ENCODE measurements at regions not wholly inside any gene's neighbourhood (a gene's known extent, or its start where the extent isn't known, plus 50 kb on each side); places are given as distances from the start of the nearest gene placed in this dataset.

DNA sequence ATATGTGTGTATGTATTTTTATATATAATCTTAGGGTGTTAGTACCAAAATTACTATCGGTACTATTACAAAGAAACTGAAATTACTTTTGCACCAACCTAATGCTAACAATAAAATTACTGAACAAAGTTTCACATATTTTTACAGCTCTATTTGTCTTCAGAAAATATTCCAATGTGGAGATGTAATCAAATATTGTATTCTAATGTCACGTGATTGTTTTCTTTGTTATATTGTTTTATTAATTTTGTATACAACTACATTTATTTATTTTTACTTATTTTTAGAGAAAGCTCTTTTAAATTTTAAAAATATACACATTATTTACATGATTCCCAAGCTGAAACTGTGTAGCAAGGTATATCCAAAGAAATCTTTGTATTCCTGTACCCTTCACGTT, 227.1 kb upstream of the KLF12 start:
- TF ChIP-seq, protein P1, sequence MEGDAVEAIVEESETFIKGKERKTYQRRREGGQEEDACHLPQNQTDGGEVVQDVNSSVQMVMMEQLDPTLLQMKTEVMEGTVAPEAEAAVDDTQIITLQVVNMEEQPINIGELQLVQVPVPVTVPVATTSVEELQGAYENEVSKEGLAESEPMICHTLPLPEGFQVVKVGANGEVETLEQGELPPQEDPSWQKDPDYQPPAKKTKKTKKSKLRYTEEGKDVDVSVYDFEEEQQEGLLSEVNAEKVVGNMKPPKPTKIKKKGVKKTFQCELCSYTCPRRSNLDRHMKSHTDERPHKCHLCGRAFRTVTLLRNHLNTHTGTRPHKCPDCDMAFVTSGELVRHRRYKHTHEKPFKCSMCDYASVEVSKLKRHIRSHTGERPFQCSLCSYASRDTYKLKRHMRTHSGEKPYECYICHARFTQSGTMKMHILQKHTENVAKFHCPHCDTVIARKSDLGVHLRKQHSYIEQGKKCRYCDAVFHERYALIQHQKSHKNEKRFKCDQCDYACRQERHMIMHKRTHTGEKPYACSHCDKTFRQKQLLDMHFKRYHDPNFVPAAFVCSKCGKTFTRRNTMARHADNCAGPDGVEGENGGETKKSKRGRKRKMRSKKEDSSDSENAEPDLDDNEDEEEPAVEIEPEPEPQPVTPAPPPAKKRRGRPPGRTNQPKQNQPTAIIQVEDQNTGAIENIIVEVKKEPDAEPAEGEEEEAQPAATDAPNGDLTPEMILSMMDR (conservative IDR thresholded peaks at IDR 0.05 in 1 of 2, IDR thresholded peaks at IDR 0.05 in 1 of 2; ENCODE audit: low read depth in 1 of 2, low read length in 2 of 2): no peak
- no peak for TF ChIP-seq EZH2 (IDR thresholded peaks at IDR 0.05; ENCODE audit: low read length, missing control alignments)

All from fibroblast of lung (primary cell).